A549 (cell line): ENCODE measurements at regions not wholly inside any gene's neighbourhood (a gene's known extent, or its start where the extent isn't known, plus 50 kb on each side); places are given as distances from the start of the nearest gene placed in this dataset.

ENCODE experiments used
- CTCF ChIP-seq: fragments of >200 bp; sonication (Bioruptor Twin); formaldehyde crosslinking; IDR thresholded peaks from 3 replicates; pipeline ENCODE4 v1.5.1; 2016
- EP300 ChIP-seq, 2 experiments: fragments of >200 bp; sonication (Bioruptor Twin); formaldehyde crosslinking; IDR thresholded peaks; 2 replicates in 1 of 2; 3 replicates in 1 of 2; pipeline ENCODE4 v1.6.1; 2016 to 2017
- ESRRA ChIP-seq: fragments of 150-350 bp; IDR thresholded peaks from 2 replicates; pipeline ENCODE4 v1.6.1; 2014; ENCODE audit warnings: mild to moderate bottlenecking, low read length, borderline replicate concordance
- GATA3 ChIP-seq: IDR thresholded peaks from 2 replicates; pipeline ENCODE4 v1.6.1; 2012; ENCODE audit warnings: borderline replicate concordance
- MAFK ChIP-seq: fragments of 450-650 bp; IDR thresholded peaks from 2 replicates; pipeline ENCODE4 v1.6.1; 2014; ENCODE audit not compliant: partially characterized antibody
- MAX ChIP-seq: IDR thresholded peaks from 2 replicates; pipeline ENCODE4 v1.6.1; 2012
- NFE2L2 ChIP-seq: fragments of 150-350 bp; conservative IDR thresholded peaks from 2 replicates; pipeline ENCODE4 v1.6.1; 2014; ENCODE audit warnings: low read length
- PHF8 ChIP-seq: fragments of 200-600 bp; sonication (generic); IDR thresholded peaks from 2 replicates; pipeline ENCODE4 v1.6.1; 2016; ENCODE audit warnings: low read depth, mild to moderate bottlenecking, antibody characterized with exemption, moderate library complexity, borderline replicate concordance
- POLR2A ChIP-seq: IDR thresholded peaks from 2 replicates; pipeline ENCODE4 v1.6.1; 2012; ENCODE audit warnings: mild to moderate bottlenecking, low read length
- POLR2AphosphoS2 ChIP-seq: conservative IDR thresholded peaks from 2 replicates; pipeline ENCODE4 v1.6.1; 2012; ENCODE audit warnings: low read length, improper control_type of control experiment, inconsistent platforms
- RARB ChIP-seq: fragments of 250-450 bp; sonication (Bioruptor Pico); IDR thresholded peaks from 2 replicates; pipeline ENCODE4 v1.8.0; 2021; ENCODE audit warnings: mild to moderate bottlenecking, moderate library complexity
- TP53 ChIP-seq: fragments of 250-450 bp; sonication (Bioruptor Pico); IDR thresholded peaks from 2 replicates; pipeline ENCODE4 v1.5.0; 2021; ENCODE audit warnings: mild to moderate bottlenecking, moderate library complexity

DNA sequence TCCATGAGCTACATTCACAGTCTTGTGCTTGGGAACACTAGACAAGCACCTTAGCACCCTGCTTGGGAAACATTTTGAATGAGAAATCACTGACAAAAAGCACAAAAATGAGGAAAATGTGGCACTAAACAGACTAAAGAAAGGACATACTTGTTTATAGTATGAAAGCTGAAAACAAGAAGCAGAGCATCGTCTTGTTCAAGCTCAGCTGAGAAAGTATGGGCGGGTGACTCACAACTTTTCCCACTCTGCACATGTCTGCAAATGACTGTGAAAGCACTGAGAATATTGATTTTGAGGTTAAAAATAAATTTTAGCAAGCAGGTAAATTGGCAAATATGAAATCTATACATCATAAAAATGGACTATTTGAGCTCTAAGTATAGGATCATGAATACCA is 725.3 kb downstream of the COL12A1 start:
- TF ChIP-seq PHF8, result no peak
- no peak for TF ChIP-seq ESRRA
- TF ChIP-seq EP300 (IDR thresholded peaks at IDR 0.05), result no peak
- no peak for TF ChIP-seq CTCF
- TF ChIP-seq POLR2AphosphoS2, result no peak
- no peak for TF ChIP-seq NFE2L2
- TF ChIP-seq MAX, result no peak
- TF ChIP-seq MAFK, result no peak
- TF ChIP-seq POLR2A, result no peak
- no peak for TF ChIP-seq GATA3
- TF ChIP-seq TP53 (CRISPR knock-in tag), result no peak
- TF ChIP-seq RARB (CRISPR knock-in tag), result no peak
